Suppressor macrophage (primary cell): ENCODE measurements at regions not wholly inside any gene's neighbourhood (a gene's known extent, or its start where the extent isn't known, plus 50 kb on each side); places are given as distances from the start of the nearest gene placed in this dataset.
A peak's percentile ranks its signal among the peaks of the same experiment; 100 is the strongest.
"Not testable (repeated sequence)": the region's sequence is repeated elsewhere in the genome, so short reads cannot be mapped to it uniquely, and the experiment has no call there.

Experiments
- DNase-seq, 4 experiments: peaks; one replicate each; pipeline ENCODE4 v3.0.0-alpha.2; 2020 to 2022

DNA sequence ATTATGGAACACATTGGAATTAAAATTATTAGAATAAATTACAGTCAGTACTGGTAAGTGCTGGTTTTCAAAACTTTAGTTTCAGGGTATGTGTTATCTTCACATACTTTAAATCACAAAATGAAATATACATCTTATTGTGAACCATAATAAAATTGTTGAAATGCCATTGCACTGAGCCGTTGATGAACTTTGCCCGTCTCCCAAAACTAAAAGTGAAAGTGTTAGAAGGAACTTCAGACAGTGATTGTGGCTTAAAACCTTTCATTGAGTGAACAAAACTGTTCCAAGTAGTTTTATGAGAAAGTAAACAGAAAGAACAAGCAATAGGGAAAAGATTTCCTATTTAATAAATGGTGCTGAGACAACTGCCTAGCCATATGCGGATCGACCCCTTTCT, 811.6 kb downstream of the PLCL1 start:
- DNase-seq: no peak

DNA sequence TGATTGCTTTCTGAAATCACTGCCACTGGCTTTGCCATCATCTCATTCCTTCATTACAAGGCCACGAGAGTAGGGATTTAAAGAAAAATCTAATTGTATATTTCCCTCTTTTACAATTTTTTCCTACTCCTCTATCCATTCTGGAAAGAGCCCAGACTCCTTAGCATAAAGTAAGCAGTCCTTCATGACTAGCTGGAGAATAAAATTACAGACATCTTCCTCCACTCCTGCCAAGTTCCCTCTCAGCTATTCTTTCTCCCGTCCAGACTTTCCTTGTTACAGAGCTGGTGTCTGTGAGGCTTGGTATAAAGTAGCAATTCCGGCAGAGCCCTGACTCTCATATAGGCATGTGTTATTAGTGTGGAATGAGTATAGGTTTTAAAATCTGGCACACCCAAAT, 806.8 kb downstream of the PLCL1 start:
- DNase-seq: no peak

GRCh38 chr2:198604599-198604998, 800.2 kb downstream of the PLCL1 start:
- no peak for DNase-seq

DNA sequence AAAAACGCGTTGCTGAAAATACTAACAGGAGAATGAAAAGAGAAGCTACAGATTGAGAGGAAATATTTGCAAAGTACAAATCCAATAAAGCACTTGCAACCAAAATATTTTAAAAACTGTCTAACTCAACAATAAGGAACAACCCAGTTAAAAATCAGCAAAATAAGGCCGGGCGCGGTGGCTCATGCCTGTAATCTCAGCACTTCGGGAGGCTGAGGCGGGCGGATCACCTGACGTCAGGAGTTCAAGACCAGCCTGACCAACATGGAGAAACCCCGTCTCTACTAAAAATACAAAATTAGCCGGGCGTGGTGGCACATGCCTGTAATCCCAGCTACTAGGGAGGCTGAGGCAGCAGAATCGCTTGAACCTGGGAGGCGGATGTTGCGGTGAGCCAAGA, 798.6 kb downstream of the PLCL1 start:
- not testable (repeated sequence) for DNase-seq

DNA sequence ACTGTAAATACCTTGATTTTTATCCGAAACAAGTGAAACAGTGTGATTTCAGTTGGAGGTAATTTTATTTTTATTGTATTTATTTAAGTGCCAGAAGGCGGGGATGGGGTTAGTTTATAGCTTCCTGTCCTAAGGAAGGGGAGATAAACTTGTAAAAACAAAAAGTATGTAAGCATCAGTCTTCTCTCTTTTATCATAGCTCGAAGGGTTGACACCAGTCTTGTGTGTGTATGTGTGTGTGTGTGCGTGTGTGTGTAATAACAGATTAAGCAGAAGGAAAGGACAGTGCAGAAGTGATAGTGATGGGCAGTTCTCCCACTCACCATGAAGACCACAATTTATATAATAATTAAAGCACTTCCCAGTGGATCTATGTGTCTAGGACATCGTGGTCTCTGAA, 793.3 kb downstream of the PLCL1 start:
- no peak for DNase-seq

DNA sequence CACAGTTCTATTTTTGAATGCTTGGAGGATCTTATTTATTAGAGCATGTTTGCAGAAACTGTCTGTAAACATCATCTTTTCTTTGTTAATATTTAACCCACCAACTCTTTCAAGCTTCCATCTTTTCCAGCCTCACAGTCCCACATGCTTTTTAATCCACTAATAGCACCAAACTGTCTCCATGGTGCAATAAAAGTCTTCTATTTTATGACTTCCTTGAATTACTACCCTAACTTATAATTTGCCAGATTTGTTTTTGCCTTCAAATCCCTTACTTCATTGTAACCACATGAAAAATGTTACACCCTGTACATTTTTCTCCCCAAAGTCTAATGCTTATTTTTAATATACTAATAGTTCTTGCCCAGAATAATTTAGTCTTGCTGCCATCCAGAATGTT, 792.6 kb downstream of the PLCL1 start:
- no peak for DNase-seq

- no peak for DNase-seq
Measured at GRCh38 chr2:198595721-198596120, 791.3 kb downstream of the PLCL1 start.

- no peak for DNase-seq
Measured at GRCh38 chr2:198591586-198591985, 787.2 kb downstream of the PLCL1 start.

DNA sequence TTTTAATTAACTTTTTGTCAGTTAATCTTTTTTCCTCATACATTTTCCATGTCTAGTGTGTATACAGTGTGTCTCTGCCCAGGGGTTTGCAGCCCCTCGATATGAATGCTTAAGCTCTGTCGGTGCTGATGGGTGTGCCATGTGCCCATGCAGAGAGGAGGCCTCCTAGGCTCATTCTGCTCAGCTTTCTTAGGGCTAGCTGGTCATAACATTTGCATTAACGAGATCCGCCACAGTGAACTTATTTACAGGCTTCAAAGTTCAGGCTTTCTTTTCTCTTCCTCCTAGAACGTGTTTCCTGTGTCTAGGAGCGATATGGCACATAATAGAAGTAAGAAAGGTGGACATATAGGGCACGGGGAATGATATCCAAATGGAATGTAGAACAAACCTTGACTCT, 783.3 kb downstream of the PLCL1 start:
- DNase-seq: no peak

- no peak for DNase-seq
Measured at GRCh38 chr2:198587240-198587639, 782.8 kb downstream of the PLCL1 start.

DNA sequence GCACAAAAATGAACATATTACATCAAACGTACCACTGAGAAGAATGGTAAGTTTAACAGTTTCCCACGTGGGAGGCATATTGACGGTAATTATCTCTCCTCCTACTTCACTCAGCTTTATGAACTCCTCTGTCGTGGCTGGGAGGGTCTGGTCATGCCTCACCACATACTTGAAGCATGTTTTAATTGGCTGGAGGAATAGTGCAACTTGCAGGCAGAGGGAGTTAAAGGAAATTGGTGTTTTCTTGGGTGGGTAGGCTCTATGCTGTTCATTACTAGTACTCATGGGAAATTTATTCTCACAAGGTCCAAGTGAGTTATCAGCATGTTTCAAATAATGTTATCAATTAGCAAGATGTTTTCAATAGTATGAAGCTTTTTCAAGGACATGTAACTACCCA, 767.0 kb downstream of the PLCL1 start:
- DNase-seq: no peak

GRCh38 chr2:198558176-198558575, 753.8 kb downstream of the PLCL1 start:
- DNase-seq: no peak

- DNase-seq: no peak
Measured at GRCh38 chr2:198546122-198546521, 741.7 kb downstream of the PLCL1 start.

DNA sequence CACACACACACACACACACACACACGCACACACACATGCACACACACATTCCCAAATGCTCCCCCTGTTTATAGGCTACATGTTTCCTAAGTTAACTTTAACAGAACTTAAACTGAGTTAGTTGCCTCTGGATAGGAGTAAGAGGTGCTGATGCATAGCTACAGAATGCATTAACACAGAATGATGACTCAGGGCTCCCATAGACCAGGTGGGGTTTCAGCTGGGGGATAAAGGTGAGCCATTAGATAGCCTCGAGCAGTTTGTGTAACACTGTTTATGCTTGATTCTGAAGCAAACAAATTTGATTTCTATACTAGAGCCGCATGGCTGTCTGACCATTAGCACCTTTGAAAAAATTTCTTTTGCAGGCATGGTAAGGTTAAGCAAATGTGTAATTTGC, 741.0 kb downstream of the PLCL1 start:
- no peak for DNase-seq

GRCh38 chr2:198544461-198544860, 740.1 kb downstream of the PLCL1 start:
- DNase-seq: no peak

GRCh38 chr2:198534756-198535155, 730.4 kb downstream of the PLCL1 start:
- no peak for DNase-seq

GRCh38 chr2:198525211-198525969, 721.0 kb downstream of the PLCL1 start:
- no peak for DNase-seq

DNA sequence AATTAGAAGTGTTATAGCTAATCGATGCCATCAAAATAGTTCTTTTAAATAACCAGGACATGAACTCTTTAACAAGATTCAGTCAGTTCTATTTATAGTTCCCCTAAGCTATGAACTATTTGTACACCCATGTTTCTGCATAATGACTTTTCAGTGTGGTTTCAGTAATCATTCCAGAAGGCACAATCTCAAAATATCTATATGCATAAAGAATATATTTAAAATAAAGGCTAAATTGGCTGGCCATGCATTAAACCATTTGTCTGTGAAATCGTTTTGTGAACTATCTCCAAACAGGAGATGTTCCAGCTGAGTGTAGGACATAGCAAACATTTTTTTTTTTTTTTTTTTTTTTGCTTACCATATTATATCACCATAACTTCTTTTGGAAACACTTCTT, 719.3 kb downstream of the PLCL1 start:
- DNase-seq: no peak

DNA sequence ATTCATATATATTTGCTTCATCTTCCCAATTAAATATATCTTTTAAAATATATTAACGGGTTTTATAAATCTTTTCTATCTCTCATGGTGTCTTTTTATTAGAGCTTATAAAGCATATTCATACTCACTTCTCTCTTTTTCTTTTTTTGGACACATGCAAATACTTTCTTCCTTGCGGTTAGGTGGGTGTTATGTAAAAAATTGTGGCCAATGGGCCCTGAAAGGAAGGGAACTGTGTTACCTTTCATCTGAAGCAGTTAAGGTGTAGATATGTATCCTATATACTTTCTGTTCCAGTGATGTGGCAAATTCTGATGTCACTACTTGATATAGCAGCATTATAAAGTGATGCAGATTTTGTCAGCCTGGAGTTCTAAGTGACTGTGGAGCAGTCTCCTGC, 714.5 kb downstream of the PLCL1 start:
- no peak for DNase-seq

- DNase-seq: no peak
Measured at GRCh38 chr2:198517976-198518375, 713.6 kb downstream of the PLCL1 start.

DNA sequence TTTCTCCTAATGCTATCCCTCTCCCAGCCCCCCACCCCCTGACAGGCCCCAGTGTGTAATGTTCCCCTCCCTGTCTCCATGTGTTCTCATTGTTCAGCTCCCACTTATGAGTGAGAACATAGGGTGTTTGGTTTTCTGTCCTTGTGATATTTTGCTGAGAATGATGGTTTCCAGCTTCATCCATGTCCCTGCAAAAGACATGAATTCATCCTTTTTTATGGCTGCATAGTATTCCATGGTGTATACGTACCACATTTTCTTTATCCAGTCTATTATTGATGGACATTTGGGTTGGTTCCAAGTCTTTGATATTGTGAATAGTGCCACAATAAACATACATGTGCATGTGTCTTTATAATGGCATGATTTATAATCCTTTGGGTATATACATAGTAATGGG, 704.2 kb downstream of the PLCL1 start:
- not testable (repeated sequence) for DNase-seq

- peak in 1 of 4 experiments; percentile 2 for DNase-seq
Measured at GRCh38 chr2:198499539-198499938, 695.1 kb downstream of the PLCL1 start.

DNA sequence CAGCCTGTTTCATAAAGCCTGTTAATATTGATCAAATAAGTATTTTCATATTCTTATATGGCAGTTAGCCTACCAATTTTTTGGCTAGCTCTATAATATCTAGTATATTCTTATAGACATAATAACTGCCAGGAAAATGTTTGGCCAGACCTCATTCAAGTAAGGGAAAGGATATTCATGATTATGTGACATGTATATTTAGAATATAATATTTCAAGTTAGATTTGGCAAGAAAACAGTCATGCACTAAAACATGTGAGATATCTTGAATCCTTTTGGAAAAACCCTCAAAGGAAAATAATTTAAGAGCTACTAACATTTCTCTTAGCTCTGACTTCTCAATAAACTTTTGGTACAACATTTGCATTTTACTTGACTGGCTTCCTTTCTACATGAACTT, 694.1 kb downstream of the PLCL1 start:
- DNase-seq: no peak

DNA sequence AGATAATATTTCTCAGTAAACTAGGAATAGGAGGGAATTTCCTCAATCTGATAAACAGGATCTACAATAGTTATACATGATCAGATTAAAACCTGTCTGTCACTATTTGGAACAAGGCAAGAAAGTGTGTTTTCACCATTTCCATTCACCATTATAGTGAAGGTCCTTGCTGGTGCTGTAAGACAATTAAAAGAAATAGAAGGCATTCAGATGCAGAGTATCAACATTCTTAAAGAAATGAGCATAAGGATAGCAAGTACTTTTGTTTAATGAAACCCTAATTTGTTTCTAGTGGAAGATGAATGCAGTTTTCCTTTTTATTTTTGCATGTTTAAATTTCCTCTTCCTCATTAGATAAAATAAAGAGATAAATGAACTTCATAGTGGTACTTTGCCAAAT, 693.7 kb downstream of the PLCL1 start:
- DNase-seq: no peak

DNA sequence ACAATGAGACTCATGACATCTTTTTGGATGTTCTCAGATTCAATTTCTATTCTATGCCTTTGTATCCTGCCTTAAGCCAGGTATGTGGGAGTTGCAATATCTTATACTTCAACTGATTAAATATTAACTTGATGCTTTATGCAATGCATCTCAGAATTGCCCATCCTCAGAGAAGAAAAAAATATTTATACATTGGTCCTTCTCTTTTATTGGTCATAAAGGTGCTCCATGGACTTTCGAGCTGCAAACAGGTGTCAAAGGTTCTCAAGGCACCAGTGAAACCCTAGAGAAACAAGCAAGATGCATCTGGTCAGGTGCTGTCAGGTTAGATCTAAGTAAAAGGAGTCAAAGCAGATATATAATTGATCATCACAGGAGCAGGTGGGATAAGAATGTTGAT, 690.5 kb downstream of the PLCL1 start:
- no peak for DNase-seq
